ENCODE measurements at regions not wholly inside any gene's neighbourhood (a gene's known extent, or its start where the extent isn't known, plus 50 kb on each side); places are given as distances from the start of the nearest gene placed in this dataset.

DNA sequence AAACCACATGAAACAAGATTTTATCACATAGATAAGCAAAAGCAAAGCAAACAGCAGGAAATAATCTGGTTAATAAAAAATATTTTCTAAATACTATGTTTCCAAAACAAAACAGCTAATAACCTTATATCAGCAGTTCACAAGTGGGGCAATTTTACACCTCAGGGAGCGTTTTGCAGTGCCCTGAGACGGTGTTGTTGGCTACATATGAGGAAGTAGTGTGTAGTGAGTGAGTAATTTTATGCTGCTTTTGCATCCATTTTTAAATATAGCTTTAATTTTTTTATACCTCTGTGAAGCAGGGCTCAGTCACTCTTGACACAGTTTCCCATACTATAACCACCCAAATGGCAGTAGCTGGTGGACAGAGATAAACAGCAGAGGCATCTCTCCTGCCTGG, 438.5 kb upstream of the B3GAT1 start:
- no peak for DNase-seq
- Histone ChIP-seq H4K20me1 (ENCODE audit: insufficient read depth) (no peaks in the 10 kb centered on the region), H2AFZ (no peak overlapping the region), H3K4me1 (replicated peaks; ENCODE audit: insufficient read depth) (no peaks in the 10 kb centered on the region), H3K9me2 (ENCODE audit: insufficient read depth) (no peaks in the 10 kb centered on the region), H3K4me2 (no peak overlapping the region), H3F3A (ENCODE audit: insufficient read depth, low read depth) (no peaks in the 10 kb centered on the region), H3K9me3 (ENCODE audit: insufficient read depth, low read depth) (no peaks in the 10 kb centered on the region), H3K36me3 (ENCODE audit: low read depth) (no peaks in the 10 kb centered on the region), H3K4me3 (no peak overlapping the region), H3K79me2 (ENCODE audit: low read depth) (no peaks in the 10 kb centered on the region), H3K27ac (no peak overlapping the region), H3K27me3 (ENCODE audit: insufficient read depth, low read depth) (peaks cover 94% of the 10 kb centered on the region)
- TF ChIP-seq EZH2 (IDR thresholded peaks at IDR 0.05; ENCODE audit: low read depth) = no peak
- TF ChIP-seq, protein P1, sequence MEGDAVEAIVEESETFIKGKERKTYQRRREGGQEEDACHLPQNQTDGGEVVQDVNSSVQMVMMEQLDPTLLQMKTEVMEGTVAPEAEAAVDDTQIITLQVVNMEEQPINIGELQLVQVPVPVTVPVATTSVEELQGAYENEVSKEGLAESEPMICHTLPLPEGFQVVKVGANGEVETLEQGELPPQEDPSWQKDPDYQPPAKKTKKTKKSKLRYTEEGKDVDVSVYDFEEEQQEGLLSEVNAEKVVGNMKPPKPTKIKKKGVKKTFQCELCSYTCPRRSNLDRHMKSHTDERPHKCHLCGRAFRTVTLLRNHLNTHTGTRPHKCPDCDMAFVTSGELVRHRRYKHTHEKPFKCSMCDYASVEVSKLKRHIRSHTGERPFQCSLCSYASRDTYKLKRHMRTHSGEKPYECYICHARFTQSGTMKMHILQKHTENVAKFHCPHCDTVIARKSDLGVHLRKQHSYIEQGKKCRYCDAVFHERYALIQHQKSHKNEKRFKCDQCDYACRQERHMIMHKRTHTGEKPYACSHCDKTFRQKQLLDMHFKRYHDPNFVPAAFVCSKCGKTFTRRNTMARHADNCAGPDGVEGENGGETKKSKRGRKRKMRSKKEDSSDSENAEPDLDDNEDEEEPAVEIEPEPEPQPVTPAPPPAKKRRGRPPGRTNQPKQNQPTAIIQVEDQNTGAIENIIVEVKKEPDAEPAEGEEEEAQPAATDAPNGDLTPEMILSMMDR (conservative IDR thresholded peaks at IDR 0.05) = no peak
- no TSS peak for BruUV-seq (replicated peaks)
- intact Hi-C loops (cut with micrococcal nuclease; ENCODE audit: unreplicated experiment) = no loop called here
- ChIA-PET CTCF (no interaction called here), POLR2A (ENCODE audit: unreplicated experiment) (no interaction called here)

DNA sequence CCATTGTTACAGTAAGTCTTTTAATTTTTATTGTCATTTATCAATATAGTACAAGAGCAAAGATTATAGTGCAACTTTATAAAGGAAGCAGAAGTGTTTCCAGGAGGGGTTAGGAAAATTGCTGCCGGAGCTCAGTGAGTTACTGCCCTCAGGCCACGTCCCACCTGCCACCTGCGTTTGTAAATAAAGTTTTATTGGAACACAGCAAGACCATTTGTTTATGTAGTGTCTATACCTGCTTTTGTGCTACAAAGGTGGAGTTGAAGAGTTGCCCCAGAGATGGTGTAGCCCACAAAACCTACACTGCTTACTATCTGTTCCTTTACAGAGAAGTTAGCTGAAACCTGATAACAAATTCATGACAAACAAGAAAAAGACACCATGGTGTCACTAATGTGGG, 437.8 kb upstream of the B3GAT1 start:
- BruUV-seq (replicated peaks) = no TSS peak
- Histone ChIP-seq H3K4me3 (no peak overlapping the region), H3F3A (ENCODE audit: insufficient read depth, low read depth) (no peaks in the 10 kb centered on the region), H3K4me2 (no peak overlapping the region), H3K27me3 (ENCODE audit: insufficient read depth, low read depth) (peaks cover 98% of the 10 kb centered on the region), H3K79me2 (ENCODE audit: low read depth) (no peaks in the 10 kb centered on the region), H3K9me3 (ENCODE audit: insufficient read depth, low read depth) (no peaks in the 10 kb centered on the region), H3K36me3 (ENCODE audit: low read depth) (no peaks in the 10 kb centered on the region), H3K4me1 (replicated peaks; ENCODE audit: insufficient read depth) (no peaks in the 10 kb centered on the region), H3K9me2 (ENCODE audit: insufficient read depth) (no peaks in the 10 kb centered on the region), H4K20me1 (ENCODE audit: insufficient read depth) (no peaks in the 10 kb centered on the region), H2AFZ (no peak overlapping the region), H3K27ac (no peak overlapping the region)
- ChIA-PET CTCF (no interaction called here), POLR2A (ENCODE audit: unreplicated experiment) (no interaction called here)
- TF ChIP-seq, protein P1 (conservative IDR thresholded peaks at IDR 0.05) = no peak
- TF ChIP-seq EZH2 (IDR thresholded peaks at IDR 0.05; ENCODE audit: low read depth) = no peak
- intact Hi-C loops (cut with micrococcal nuclease; ENCODE audit: unreplicated experiment) = no loop called here
- DNase-seq = no peak

DNA sequence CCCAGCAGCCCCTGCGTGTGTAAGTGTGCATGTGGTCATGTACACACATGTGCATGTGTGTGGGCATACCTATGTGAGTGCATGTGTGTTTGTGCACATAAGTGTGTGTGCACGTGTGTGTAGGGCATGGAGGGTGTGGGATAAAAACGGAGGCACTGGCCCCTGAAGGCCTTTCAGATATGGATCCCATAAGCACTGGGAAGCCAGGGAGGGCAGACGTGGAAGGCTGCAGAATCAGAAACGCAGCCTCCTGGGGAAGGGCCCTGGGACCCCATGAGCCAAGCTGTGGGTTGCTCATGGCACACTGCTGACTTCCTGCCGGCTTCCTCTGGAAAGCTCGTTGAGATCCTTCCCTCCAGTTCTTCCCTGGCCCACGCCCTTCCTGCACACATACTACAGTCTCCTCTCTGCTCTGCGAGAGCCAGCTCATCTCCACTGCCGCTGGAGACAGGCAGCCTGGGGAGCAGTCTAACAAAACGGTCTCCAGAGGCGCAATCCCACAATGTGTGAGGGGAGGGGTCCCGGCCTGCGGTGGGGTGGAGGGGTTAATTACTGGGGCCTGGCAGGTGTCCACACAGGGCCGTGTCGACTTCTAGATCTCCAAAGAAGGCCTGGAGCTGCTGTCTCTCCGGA, 435.2 kb upstream of the B3GAT1 start:
- ChIA-PET CTCF (no interaction called here), POLR2A (ENCODE audit: unreplicated experiment) (no interaction called here)
- Histone ChIP-seq H3K36me3 (ENCODE audit: low read depth) (no peaks in the 10 kb centered on the region), H4K20me1 (ENCODE audit: insufficient read depth) (no peaks in the 10 kb centered on the region), H3K79me2 (ENCODE audit: low read depth) (no peaks in the 10 kb centered on the region), H3K27ac (no peak overlapping the region), H3K27me3 (ENCODE audit: insufficient read depth, low read depth) (peaks cover 98% of the 10 kb centered on the region), H2AFZ (no peak overlapping the region), H3K4me3 (no peak overlapping the region), H3K4me1 (replicated peaks; ENCODE audit: insufficient read depth) (no peaks in the 10 kb centered on the region), H3K9me2 (ENCODE audit: insufficient read depth) (no peaks in the 10 kb centered on the region), H3F3A (ENCODE audit: insufficient read depth, low read depth) (no peaks in the 10 kb centered on the region), H3K4me2 (no peak overlapping the region), H3K9me3 (ENCODE audit: insufficient read depth, low read depth) (no peaks in the 10 kb centered on the region)
- intact Hi-C loops (cut with micrococcal nuclease; ENCODE audit: unreplicated experiment) = no loop called here
- no TSS peak for BruUV-seq (replicated peaks)
- no peak for TF ChIP-seq EZH2 (IDR thresholded peaks at IDR 0.05; ENCODE audit: low read depth)
- TF ChIP-seq, protein P1 (conservative IDR thresholded peaks at IDR 0.05) = no peak
- DNase-seq = no peak
